Activated CD8-positive, alpha-beta memory T cell treated with anti-CD3 and anti-CD28 coated beads for 24 hours (primary cell): ENCODE measurements at regions not wholly inside any gene's neighbourhood (a gene's known extent, or its start where the extent isn't known, plus 50 kb on each side); places are given as distances from the start of the nearest gene placed in this dataset.
"Not testable (repeated sequence)": the region's sequence is repeated elsewhere in the genome, so short reads cannot be mapped to it uniquely, and the experiment has no call there.

Source experiments
- DNase-seq: peaks from one replicate; pipeline ENCODE4 v3.0.0-alpha.2; 2020

DNA sequence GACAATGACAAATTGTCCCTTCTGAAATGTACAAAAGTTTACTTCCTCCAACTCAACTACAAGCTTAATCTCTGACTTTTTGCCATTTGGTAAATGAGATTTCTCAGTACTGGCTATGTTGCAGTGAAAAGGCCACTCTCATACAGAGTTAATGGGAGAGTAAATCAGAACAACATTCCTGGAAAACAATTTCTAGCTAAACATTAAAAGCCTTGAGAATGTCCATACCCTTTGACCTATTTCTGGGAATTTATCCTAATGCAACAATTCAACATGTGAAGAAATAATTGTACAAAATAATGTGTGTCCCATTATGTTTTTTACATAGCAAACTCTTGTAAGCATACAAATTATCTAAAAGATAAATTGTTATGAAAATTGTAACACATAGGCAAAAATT is 56.3 kb upstream of the SPEF2 start:
- DNase-seq: no peak

DNA sequence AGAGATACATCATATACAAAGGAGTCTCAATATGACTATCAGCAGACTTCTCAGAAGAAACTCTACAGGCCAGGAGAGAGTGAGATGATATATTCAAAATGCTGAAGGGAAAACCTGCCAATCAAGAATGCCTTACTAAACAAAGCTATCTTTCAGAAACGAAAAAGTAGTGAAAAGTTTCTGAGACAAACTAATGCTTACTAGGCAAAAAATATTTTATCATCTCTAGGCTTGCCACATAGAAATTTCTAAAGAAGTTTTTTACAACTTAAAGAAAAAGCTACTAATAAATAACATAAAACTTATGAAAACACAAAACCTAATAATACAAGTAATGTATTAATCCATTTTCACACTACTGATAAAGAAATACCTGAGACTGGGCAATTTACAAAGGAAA is 59.9 kb upstream of the SPEF2 start:
- DNase-seq: no peak

DNA sequence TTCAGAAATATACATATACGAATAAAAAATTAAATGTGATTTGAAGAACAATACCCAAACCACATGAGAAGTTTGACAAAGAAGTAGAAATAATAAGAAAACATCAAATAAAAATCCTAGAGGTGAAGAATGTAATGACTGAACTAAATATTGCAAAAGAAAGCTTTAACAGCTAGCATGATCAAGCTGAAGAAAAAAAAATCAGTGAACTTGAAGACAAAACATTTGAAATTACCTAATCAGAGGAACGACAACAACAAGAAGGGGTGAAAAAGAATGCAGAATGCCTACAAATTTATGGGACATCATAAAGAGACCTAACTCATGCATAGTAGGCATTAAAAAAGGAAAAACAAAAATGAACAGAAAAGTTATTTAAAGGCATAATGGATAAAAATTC is 60.5 kb upstream of the SPEF2 start:
- DNase-seq: no peak

DNA sequence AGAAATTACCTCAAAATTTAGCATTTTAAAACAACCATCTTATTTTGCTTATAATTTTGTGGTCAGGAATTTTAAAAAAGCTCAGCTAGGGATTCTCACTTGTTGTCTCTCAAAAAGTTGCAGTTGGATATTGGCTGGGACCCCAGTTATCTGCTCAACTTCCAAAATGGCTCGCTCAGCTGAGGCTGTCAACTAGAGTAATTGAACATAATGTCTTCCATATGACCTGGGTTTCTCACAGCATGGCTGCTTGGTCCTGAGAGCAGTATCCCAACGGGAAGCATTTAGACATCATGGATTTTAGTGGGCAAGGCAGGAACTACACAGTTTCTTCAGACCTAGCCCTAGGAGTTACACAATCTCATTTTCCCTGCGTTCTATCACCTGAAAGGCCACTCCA is 63.6 kb upstream of the SPEF2 start:
- DNase-seq: no peak

DNA sequence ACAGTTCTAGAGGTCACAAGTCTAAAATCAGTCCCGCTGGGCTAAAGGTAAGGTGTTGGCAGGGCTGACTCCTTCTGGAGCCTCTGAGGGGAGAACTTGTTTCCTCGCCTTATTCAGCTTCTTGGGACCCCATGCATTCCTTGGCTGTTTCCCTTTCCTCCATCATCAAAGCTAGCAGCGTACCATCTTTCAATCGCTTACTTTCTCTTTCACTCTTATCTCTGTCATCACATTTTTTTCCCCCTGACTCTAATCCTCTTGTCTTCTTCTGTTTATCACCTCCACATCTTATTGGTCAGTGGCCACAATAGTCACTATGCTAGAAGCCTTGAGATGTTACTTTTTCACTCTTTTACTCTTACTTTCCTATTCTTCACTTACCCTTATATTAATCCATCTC is 72.5 kb upstream of the SPEF2 start:
- no peak for DNase-seq

DNA sequence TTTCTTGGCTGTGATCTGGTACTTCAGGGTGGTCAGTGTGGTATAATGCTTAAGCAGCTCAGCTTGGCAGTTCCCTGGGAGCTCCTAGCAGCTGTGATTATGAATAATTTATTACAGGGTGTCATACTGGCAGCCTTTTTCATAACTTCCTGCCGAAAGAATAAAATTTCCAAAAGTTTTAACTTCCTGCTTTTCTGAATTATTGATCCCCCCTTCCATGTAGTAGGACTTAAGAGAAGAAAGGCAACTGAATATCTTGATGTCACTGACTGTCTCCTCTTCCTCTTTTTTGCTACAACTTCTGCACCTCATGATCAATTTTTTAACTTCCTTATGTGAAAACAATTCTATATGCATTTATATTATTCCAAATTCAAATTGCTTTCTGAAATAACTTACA is 74.3 kb upstream of the SPEF2 start:
- DNase-seq: no peak

DNA sequence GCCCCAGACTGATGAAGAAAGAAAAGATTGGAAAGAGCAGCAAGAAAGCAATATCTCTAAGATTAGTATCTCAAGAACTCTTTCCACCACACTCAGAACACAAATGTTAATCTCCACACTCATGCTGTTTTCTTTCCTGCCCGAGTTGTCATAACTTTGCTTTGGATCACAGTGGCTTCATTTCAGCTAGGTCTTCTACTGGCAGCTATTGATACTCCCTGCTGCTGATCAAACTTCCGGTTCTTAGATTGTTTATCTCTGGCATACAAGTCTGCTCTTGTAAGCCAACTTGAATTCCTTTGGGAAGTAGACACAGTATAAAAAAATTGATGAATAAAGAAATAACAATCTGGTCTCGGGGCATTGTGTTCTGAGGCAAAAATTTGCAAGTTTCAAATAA is 77.7 kb upstream of the SPEF2 start:
- no peak for DNase-seq

DNA sequence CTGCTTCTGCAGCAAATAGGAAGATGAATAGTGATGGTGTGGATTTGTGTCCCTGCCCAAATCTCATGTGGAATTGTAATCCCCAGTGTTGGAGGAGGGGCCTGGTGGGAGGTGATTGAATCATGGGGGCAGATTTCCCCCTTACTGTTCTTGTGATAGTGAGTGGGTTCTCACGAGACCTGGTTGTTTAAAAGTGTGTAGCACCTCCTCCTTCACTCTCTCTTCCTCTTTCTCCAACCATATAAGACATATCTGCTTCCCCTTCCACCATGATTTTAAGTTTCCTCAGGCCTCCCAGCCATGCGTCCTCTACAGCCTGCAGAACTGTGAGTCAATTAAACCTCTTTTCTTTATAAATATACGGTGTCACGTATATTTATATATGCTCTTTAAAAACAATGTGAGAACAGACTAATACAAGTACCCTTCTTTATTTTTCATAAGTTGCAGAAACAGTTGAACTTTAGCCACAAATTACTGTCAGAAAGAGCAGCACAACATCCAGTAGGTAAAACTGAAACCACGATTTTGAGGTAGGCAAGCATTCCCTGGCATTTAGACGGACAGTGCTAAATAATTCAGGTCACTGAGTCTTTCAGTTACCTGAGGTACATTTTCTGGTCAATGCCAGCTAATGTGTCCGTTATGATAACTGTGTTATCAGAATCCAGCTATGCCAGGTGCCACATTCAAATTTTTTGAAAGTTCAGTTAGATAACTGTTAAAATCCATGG is 79.3 kb upstream of the SPEF2 start:
- no peak for DNase-seq

DNA sequence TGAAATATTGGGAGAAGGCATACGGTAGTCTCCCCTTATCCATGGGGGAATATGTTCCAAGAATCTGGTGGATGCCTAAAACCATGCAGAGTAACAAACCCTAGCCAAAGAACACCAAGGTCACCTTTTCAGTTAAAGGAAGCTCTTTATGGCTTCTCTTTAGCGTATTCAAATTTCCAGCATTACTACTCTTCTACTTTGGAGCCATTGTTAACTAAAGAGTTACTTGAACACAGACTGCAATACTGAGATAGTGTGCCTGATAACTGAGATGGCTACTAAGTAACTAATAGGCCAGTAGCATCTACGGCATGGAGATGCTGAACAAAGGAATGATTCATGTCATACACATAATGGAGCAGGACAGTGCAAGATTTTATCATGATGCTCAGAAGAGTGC is 84.5 kb upstream of the SPEF2 start:
- DNase-seq: no peak

DNA sequence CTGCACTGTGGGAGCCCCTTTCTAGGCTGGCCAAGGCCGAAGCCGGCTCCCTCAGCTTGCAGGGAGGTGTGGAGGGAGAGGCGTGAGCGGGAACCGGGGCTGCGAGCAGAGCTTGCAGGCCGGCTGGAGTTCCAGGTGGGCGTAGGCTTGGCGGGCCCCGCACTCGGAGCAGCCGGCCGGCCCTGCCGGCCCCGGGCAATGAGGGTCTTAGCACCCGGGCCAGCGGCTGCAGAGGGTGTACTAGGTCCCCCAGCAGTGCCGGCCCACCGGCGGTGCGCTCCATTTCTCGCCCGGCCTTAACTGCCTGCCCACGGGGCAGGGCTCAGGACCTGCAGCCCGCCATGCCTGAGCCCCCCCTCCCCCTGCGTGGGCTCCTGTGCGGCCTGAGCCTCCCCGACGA is 86.1 kb upstream of the SPEF2 start:
- DNase-seq: not testable (repeated sequence)

DNA sequence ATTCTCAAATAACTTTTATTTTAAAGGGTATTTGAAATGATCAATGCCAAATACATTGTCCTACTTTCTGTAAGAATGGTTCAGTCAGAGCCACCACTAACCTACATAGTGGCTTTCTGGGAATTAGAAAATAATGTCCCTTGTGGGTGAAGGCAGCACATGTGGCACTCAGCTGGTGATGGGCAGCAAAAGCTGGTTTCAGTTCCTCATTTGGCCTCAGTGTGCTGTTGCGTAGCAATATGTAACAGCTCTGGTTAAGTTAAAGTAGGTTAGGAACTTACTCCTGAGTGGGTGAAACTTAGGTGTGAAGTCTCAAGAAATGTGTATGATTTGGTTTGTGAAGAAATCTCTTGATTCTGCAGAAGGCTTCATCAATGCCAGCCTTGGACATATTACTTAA is 99.6 kb upstream of the SPEF2 start:
- DNase-seq: no peak

DNA sequence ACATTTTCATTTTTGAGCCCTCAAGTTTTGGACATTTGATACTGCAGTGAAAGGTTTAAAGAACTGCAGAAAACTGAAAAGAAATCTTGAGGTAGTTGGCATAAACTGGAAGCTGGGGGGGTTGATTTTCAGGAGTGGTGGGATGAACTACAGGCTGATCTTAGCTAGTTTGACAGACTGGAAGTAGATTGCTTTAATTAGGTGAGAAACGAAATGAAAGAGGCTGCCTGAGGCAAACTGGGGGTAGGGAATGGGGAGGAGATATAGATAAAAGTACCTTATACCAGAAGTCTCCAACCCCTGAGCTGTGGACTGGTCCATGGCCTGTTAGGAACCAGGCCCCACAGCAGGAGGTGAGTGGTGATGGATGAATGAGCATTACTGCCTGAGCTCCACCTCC is 101.4 kb upstream of the SPEF2 start:
- DNase-seq: no peak

DNA sequence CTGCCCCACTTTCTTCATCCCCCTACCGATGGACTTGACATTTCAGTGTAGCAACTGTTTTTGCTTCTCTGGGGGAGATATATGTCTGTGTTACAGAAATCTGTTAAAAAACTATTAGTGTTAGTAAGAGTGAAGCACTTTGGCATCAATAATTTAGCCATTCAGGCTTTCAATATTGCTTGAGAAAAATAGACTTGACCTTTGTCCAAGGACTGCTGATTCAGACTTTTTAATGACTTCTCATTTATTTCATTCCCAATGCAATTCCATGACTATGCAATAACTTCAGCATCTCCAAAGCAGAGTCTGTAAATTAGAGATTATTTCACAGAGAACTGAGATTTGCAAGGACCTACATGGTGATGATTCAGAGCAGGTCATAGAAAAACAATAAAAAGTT is 104.1 kb upstream of the SPEF2 start:
- no peak for DNase-seq

DNA sequence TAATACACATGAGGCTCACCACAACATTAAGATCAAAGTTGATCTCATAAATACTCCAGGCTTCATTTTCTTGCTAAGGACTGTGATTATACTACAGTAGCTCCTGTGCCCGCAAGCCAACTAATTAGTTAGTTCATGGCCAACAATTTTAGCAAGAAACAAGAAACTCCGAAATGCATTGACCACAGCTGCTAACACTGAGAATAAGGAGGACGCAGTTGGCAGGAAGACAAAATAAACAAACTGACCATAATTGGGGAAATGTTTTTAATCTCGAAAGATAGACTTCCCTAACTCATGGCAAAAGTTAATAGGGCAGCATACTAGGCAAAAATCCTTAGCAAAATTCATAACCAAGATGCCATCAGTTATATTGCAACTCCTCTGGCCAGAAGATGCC is 115.5 kb upstream of the SPEF2 start:
- no peak for DNase-seq

DNA sequence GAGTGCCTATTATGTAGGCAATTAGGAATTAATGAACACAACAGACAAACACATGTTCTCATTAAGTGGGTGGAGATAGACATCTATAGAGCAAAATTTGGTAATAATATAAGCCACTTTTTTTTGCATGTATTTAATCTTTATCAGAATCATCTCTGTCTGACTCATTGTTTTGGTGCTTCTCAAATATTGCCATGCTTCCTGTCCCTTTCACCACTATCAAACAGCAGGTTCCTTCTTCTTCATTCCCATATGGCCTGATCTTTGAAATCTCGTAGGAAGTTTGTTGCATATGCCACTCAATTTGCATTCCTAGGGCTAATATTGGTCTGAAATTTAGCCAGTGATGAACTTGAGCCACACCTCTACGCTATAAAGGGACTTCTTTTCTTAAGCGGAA is 128.9 kb upstream of the SPEF2 start:
- DNase-seq: no peak

DNA sequence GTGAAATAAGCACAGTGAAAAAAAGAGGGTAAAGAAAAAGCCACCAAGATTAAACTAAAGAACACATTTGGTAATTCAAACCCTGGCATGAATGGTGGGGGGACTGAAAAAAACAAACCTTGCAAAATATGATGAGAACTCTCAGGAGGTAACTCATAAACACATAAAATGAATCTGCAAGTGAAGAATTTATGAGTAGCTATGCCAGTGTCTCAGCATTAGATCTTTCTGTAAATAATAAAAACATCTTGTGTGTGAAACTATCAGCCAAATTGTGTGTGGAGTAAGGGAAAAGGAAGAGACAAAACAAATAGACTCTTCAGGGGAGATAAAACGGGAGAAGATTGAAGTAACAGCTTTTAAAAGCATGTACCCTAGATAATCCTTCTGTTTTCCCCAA is 129.6 kb upstream of the SPEF2 start:
- no peak for DNase-seq

DNA sequence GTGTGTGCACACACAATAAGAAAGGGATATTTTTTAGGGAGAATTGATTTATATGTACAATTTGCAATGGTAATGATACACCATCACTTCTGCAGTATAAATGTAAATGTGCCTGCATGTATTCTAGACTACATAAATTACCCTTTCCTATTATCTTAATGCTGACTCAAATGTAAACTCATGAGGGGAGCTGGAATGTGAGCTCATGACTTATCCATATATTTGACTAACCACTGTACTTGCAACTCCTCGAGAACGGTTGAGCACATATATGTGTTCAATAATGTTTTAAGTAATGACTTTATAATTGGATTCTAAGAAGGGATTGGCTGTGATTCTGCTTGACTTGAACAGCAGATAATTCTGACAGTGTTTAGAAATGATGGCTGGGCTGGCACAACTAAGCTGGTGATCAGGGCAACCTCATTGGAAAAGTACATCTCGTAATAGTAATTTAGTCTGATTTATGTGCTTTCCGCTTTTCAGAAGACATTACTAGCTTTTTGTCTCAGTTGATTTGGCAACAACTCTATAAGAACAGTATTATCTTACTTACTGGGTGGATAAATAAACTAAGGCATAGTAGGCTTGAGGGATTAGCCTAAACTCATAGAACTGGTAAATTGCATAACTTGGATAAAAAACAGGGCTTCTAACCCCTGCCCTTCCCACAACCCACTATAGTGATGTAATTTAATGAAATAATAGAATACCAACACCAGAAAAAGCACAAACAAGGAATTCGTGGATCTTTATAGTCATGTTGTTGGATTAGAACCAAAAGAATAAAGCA is 130.2 kb upstream of the SPEF2 start:
- no peak for DNase-seq

DNA sequence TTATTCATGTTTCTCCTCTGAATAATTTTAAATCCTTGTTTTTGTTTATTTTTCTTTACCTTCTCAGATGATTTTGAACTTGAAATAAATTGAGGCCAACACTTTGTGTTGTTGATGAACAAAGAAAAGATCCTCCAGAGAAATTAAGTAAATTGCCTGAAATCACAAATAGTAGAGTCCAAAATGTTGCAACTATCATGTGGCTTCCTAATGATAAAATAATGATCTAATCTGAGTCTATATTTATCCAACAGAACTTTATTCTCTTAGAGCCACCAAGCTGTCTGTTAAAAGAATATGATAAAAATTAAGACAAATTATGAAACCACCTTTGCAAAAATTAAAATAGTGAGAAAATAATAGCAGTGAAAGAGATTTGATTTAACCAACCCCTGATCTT is 132.2 kb upstream of the SPEF2 start:
- DNase-seq: no peak

DNA sequence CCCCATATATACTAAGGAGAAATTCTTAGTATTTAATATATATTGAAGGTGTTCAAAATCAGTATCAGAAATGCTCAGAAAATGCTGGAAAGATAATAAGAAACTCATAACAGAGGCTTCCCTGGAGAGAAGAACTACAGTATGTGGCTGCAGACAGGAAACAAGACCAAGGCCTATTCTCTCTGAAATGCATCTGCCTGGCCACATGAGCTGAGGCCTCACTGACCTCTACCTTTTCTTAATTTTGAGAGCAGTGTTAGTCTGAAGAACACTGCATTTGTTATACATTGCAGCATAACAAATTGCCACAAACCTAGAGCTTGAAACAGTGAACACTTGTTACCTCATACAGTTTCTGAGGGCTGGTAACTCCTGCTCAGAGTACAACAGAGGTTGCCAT is 133.4 kb upstream of the SPEF2 start:
- DNase-seq: no peak

DNA sequence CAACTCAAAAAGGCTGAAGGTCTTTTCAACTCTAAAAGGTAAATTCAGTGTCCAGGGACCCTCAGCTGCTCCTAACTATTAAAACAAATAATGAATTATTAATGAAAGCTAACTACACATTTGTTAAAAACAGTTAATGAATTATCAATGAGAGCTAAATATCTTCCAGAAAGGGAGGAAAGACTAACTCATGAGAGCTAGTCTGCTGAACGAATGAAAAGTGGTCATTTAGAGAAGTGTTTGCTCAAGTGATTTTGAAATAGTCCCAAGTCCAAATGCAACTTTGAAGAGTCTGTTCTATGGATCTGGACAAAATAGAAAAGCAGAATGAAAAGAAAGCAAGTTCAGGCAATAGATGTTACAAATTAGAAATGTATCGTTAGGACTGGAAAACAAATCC is 133.9 kb upstream of the SPEF2 start:
- no peak for DNase-seq

DNA sequence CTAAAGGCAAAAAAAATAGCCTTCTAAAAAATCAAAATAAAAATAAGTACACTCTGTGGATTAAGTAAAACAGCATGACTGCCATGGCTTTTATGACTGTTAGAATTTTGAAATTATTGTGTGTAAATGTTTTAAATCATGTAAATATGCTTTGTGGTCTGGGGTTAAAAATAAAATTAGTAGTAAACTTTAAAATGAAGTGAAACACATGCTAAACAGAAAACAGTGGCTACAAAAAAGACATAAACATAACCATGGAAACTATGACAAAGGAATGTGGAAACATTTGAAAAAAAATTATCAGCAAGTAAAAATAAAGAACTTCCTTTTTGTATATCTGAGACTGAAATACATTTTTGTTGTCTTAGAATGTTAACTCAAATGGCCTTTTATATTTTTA is 134.5 kb upstream of the SPEF2 start:
- DNase-seq: no peak

DNA sequence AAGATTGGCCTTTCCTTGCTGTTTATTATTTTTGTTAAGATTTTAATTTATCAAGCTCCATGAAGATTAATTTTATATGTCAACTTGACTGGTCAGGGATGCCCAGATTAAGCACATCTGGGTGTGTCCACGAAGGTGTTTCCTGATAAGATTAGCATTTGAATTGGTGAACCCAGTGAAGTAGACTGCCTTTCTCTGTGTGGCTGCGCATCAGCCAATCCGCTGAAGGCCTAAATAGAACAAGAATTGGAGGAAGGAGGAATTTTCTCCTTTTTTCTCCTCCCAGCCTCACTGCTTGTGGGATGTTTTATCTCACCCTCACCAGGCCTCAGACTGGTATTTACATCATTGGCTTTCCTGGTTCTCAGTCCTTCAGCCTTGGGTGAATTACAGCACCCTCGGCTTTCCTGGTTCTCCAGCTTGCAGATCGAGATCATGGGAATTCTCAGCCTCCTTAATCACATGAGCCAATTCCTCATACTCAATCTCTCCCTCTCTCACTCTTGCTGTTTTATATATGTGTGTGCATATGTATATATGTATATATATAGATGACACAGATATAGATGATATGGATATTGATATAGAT is 135.4 kb upstream of the SPEF2 start:
- no peak for DNase-seq

DNA sequence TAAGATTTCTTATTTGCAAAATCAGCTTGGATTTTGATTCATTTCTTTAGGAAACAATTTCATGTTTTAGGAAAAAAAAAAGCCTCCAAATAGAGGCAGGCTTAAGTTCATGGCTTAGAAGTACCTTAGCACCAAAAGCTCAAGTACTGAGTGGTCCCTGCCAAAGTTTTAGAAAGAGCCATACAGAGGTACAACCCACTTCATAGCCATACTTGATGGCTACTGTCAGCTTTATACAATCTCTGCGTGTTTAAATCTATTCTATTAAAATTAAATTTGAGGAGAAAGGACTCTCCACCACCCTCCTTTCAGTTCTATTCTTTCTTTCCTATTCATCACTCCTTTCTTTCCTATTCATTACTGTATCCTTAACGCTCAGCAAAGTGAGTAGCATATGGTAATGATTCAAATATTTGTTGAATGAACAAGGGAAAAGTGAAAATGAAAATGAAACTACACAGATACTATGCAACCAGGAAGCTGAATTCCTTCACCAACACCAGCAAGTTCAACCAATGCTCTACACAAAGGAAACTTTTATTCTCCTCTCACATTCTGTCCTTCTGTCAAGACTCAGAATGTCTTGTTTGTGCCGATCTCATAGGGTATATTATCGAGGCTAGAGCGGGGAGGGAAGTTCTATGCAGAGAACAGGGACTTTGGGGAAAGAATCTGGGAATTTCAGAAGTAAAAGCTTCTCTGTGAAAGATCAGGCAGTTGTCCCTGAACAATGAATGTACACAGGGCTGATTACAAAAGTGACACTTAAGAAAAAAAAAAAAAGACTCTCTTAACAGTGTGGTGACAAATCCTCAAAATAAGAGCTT is 138.6 kb upstream of the SPEF2 start:
- no peak for DNase-seq

DNA sequence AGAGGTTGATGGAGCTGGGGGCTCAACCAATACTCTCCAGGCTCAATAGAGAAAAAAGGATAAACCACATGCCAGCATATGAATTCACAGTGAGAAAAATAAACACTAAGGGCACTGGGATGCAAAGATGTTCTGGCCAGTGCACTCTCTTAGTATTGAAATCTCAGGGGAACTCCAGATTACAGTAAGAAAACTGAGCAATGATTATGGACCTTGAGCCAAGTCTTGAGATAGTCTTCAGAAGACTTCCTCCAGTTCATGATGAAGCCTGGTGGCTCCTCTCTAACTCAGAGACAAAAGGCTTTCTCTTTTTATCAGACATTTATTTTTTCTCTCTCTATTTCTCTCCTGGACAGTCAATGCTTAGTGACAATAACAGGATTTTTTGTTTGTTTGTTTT is 139.8 kb upstream of the SPEF2 start:
- no peak for DNase-seq
